Heart left ventricle (tissue), 13 donors: ENCODE measurements at regions not wholly inside any gene's neighbourhood (a gene's known extent, or its start where the extent isn't known, plus 50 kb on each side); places are given as distances from the start of the nearest gene placed in this dataset.

ENCODE experiments used
- POLR2A ChIP-seq, 2 donors: fragments of 450-650 bp; IDR thresholded peaks; one replicate each; pipeline ENCODE4 v1.6.1; 2017; ENCODE audit warnings: antibody characterized with exemption in 2 of 2, mild to moderate bottlenecking in 2 of 2, moderate library complexity in 2 of 2
- TF ChIP-seq, protein P1 (sequence below), 12 donors: fragments of 200-600 bp; sonication (generic) in 4 of 12; IDR thresholded peaks; one replicate each; pipeline versions ENCODE4 v1.5.0 to v1.8.0; 2018 to 2022; ENCODE audit warnings: antibody characterized with exemption in 12 of 12, mild to moderate bottlenecking in 5 of 12
- donor health status: ischemic (EF 13 %, LVEDD 7.1; RV severe dilation, severe dysfunction).
- donor health status: DM: no; HTN: yes; CAD: no.
- donor health status: DM: no; HTN: no; CAD: no.
- donor health status: ischemic (EF 25% LVEDD 6.9; RV normal size, moderate dysfunction).
- donor health status: ischemic (EF 25% LVEDD 5.7; RV mildly dilated, moderate dysfunction).
- donor health status: ischemic (EF 35%, LVEDD 5.7; RV mildly dilated, moderate dysfunction).
- donor health status: nonischemic (EF 11% LVEDD 7.7; RV severe dilation, severe dysfunction).
- donor health status: DM: yes; HTN: yes; CAD: no.
- donor health status: PGD.
- donor health status: ischemic (EF 29% LVEDD 5.4; RV normal size, mild dysfunction).
- donor health status: nonischemic (EF 23%, LVEDD 6.1; RV moderate dilation, normal function).

DNA sequence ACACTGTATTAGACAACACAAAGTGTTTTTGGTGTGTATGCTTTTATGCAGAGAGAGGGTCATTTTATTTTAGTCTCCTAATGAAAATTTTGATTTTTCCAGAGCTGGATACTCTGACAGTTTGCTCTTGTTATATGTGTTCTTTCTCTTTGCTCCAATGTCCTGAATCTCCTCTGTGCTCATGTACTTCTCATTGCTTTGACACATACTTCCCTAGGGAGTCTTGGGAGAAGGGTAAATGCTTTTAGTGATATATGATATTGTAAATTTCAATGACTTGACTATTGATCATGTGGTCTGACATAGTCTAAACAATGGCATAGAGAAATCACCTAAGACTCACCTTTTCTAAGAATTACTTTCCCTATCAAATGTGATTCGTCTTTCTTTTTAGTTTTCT is 972.6 kb upstream of the EDIL3 start:
- TF ChIP-seq, protein P1, sequence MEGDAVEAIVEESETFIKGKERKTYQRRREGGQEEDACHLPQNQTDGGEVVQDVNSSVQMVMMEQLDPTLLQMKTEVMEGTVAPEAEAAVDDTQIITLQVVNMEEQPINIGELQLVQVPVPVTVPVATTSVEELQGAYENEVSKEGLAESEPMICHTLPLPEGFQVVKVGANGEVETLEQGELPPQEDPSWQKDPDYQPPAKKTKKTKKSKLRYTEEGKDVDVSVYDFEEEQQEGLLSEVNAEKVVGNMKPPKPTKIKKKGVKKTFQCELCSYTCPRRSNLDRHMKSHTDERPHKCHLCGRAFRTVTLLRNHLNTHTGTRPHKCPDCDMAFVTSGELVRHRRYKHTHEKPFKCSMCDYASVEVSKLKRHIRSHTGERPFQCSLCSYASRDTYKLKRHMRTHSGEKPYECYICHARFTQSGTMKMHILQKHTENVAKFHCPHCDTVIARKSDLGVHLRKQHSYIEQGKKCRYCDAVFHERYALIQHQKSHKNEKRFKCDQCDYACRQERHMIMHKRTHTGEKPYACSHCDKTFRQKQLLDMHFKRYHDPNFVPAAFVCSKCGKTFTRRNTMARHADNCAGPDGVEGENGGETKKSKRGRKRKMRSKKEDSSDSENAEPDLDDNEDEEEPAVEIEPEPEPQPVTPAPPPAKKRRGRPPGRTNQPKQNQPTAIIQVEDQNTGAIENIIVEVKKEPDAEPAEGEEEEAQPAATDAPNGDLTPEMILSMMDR (IDR thresholded peaks at IDR 0.05), result no peak
- no peak for TF ChIP-seq POLR2A (IDR thresholded peaks at IDR 0.05)
